ENCODE measurements at regions not wholly inside any gene's neighbourhood (a gene's known extent, or its start where the extent isn't known, plus 50 kb on each side); places are given as distances from the start of the nearest gene placed in this dataset.
A peak's percentile ranks its signal among the peaks of the same experiment; 100 is the strongest.
"Not testable (repeated sequence)": the region's sequence is repeated elsewhere in the genome, so short reads cannot be mapped to it uniquely, and the experiment has no call there.

GRCh38 chr3:25897019-25897418, 107.1 kb downstream of the OXSM start:
- DNase-seq, result peak; percentile 5

- DNase-seq, result no peak
Measured at GRCh38 chr3:25899352-25900101, 109.6 kb downstream of the OXSM start.

- DNase-seq, result no peak
Measured at GRCh38 chr3:25900161-25900560, 110.3 kb downstream of the OXSM start.

DNA sequence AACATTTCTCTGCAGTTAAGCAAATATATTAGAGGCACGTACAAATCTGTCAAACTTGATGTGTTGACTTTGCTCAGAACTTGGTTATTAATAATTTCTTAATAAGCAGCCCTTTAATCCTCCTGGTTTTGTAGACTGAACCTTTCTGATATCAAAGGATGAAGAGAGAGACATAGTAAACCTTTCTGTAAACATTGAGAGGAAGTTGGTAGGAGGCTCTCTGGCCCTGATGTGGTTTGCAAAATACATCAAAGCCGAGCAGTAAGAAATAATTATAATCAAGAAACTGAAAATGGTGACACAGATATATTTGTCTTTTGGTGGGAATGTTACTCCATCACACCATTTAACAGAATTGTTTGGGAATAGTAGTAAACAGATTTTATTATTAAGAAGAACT, 111.9 kb downstream of the OXSM start:
- DNase-seq, result no peak

- DNase-seq, result no peak
Measured at GRCh38 chr3:25902586-25902985, 112.7 kb downstream of the OXSM start.

DNA sequence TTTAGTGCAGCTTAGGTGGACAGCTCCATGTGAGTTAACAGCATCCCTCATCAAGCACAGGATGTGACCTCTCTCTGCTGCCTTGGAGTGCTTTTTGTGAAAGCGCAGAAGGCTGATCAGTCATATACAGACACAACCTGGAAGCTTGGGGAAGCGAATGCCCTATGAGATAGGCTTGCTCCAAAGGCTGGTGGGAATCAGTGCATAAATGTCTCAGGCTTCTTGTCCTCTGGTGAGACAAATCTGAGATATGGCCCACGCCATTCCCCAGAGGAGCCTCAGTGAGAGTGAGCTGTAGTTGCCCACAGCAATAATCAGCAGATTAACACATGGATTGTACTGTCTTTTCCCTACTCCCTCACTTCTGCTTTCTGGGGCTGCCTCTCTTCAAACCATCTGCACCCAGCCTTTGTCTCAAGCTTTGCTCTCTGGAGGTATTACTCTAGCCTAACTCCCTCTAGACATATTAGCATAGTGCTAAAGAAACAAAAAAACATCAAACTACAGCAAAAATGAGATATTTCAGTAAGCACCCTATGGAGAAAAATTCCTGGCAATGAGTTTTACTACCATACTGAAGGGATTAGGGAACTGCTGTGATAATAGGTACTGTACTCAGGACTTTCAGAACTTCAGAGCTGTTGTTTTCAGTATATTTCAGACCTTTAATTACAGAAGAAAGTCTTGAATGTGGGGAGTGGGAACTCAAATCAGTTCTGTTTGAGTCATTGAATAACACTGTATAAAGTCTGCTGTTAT, 113.7 kb downstream of the OXSM start:
- no peak for DNase-seq

DNA sequence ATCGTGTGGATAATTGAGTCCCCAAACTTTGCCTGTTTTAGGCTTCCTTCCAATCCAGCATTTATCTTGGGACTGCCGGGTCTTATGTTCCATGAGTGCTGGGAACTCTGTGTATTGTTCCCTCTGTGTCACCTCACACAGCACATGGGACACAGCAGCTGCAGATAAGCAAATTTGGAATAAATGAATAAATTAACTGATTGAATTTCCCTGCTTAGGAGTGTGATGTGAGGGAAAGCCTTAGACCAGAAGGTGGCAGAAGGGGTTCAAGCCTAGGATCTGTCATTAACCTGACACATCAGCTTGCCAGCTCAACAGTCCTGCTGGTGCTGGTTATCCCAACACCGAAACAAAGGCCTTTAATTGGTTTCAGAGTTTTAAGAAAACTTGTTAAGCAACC, 114.3 kb downstream of the OXSM start:
- no peak for DNase-seq

DNA sequence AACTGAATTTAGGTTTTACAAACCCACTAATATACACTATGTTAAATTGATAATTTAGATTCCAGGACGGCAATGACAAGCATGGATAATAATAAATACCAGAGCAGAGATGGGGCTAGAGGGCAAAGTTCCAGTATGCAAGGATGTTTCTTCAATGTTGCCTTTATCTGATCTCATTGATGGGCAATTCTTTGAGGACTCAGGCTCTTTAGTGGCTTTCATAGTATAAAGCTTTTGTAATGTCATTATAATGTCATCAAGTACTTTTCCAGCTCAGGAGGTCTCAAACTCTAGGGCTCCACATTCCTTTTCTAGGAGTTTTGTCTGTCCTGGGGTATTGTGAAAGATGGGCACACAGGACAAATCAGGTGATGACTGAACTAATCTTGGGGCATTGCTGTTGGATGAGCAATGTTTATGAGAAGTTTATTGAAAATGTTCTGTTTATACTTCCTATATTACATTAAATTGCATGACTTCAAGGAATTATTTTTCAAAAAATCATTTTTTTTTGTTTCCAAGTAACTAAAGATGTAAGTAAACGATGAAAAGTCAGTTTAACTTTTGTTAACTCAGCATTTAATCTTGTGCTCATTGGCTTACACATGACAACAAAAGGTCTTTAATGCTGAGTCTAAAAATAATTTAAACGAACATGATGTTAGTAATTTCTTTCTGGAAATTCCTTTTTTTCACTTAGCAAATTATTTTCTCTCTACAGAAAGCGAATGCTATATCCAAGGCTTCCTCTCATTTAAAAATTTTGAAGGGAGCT, 116.4 kb downstream of the OXSM start:
- DNase-seq, result no peak

GRCh38 chr3:25907081-25907480, 117.2 kb downstream of the OXSM start:
- DNase-seq, result no peak

DNA sequence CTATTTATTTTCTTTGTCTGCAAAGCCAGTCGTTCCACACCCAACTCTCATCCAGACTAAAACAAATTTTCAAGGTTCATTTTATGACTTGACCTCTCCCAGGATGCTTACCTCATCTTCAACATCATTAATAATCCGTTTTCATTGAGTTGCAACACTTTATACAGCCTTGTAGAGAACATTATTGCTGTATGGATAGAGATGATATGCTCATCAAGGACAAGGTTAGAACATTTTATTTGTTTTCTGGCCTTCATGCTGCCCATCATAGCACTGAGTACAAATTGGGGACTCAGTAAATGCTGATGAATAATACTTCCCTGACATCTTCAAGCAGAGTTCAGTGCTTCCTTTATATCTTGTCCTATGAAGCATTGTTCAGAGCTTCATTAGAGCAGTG, 120.2 kb downstream of the OXSM start:
- DNase-seq, result no peak

GRCh38 chr3:25910997-25911396, 121.1 kb downstream of the OXSM start:
- no peak for DNase-seq

DNA sequence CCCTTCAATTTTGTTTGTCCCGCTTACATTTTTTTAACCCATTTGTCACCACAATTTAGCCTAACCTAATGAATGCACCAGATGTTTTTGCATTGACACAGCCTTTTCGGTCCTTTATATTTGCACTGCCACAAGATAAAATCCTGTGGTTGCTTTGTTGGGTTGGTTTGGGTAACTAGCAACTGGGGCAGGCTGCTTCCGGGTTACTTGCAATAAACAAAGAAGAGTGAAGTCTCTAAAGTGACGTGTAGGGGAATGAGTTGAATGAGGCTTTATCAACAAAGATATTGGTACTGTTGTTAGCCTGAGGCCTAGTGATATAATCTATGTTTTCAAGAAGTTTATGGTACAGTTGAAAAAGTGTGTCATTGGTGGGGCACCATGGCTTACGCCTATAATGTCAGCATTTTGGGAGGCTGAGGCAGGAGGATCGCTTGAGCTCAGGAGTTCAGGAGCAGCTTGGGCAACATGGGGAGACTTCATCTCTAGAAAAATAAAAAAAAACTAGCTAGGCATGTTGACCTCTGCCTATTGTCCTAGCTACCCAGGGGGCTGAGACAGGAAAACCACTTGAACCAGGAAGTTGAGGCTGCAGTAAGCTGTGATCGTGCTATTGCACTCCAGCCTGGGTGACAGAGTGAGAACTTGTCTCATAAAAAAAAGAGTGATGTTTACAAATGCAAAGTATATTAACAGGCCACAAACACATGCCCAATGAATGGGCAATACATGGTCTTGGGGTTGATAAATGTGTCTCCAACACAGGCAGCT, 121.8 kb downstream of the OXSM start:
- no peak for DNase-seq

DNA sequence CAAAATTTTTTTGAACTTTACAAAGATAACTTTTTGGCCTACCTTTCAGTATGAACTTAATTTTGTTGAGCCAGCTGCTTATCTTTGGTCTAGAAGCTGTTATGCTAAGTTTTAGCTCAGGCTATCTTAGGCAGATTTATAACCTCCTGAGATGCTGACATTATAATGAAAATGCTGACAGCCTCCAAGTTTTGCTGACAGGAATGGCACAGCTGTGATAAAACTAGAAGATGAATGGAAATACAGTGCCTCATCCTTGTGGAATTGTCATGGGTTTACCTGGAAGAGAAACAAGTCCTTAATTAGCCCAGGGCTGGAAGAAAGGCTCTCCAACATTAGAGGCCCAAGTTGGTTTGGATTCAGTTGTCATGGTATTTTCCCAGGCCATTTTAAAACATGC, 123.3 kb downstream of the OXSM start:
- no peak for DNase-seq

- DNase-seq, result no peak
Measured at GRCh38 chr3:25915673-25916072, 125.8 kb downstream of the OXSM start.

GRCh38 chr3:25916321-25916720, 126.4 kb downstream of the OXSM start:
- no peak for DNase-seq

DNA sequence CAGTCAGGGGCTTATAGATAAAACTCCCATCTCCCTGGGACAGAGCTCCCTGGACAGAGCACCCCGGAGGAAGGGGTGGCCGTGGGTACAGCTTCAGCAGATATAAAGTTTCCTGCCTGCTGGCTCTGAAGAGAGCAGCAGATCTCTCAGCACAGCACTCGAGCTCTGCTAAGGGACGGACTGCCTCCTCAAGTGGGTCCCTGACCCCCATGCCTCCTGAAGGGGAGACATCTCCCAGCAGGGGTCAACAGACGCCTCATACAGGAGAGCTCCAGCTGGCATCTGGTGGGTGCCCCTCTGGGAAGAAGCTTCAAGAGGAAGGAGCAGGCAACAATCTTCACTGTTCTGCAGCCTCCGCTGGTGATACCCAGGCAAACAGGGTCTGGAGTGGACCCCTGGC, 142.1 kb downstream of the OXSM start:
- DNase-seq, result not testable (repeated sequence)

GRCh38 chr3:25938566-25939325, 148.9 kb downstream of the OXSM start:
- DNase-seq, result no peak

DNA sequence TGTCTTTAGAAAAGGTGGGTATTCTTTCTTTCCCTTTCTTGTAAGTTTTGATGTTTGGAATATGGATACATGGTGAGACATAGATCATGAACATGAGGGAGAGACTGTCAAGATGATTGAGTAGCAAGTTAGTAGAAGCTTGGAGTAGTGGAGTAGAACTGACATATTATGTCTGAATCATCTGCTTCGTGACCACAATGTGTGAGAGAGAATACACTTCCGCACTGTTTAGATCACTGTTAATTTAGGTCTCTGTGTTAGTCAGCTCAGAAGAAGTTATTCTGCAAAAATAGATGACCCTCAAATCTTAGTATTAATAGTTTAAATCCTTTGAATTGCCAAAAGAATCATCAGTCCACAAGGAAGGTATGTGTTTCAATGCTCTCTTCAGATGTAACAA, 151.0 kb downstream of the OXSM start:
- no peak for DNase-seq

DNA sequence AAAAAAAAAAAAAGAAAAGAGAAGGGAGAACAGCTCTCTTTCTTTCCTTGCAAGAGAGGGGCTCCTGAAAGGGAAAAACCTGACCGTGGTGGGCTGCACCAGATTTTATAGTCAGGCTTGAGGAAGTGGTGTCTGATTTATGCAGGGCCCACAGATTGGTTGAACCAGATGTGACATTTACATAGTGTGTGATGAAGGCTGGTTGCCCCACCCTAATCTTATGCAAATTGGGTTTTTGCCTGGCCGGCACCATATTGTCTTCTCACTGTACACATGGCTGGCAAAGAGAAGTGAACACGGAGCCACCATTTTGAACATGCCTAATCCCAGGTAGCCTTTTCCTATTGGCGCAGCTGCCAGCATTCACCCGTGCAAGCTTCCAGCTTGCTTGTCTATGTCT, 154.4 kb downstream of the OXSM start:
- no peak for DNase-seq

DNA sequence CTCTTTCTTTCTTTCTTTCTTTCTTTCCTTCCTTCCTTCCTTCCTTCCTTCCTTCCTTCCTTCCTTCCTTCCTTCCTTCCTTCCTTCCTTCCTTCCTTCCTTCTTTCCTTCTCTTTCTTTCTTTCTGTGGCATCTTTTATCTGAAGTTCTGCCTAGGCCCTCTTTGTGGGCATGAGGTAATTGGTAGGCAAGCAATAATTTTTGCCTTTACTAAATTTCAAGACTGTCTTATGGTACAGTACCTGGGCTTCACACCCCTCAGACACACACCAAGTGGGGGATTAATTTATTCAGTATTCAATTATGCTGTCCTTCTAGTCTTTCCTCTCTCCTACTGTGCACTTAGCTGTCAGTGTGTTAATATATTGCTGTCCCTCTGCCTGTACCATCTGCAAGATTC, 155.5 kb downstream of the OXSM start:
- DNase-seq, result no peak

GRCh38 chr3:25945836-25946235, 155.9 kb downstream of the OXSM start:
- DNase-seq, result no peak

DNA sequence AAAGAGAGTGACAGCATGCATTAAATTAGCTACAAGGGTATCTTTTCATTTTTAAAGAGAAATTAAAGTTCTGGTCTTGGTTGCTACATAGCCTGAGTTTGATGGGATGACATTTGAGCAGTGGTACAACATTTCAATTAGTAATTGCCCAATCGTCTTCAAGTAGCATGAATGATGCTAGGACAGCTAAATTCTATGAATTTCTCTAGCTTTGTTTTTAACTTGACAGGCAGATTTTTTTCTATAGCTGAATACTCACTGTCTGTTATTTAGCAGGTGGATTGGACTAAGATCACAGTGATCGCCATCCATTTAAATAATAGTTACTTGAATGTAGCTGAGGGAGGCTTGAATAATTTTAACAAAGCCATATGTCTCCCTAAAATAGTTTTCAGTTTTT, 162.2 kb downstream of the OXSM start:
- DNase-seq, result no peak
